GM18519 (cell line): ENCODE measurements at regions not wholly inside any gene's neighbourhood (a gene's known extent, or its start where the extent isn't known, plus 50 kb on each side); places are given as distances from the start of the nearest gene placed in this dataset.

Experiments used
- ATAC-seq: cut with Tn5 transposase; IDR thresholded peaks from one replicate; pipeline ENCODE4 v1.9.1; 2021; ENCODE audit warnings: mild to moderate bottlenecking, moderate library complexity; ENCODE audit not compliant: unreplicated experiment, low FRiP score

DNA sequence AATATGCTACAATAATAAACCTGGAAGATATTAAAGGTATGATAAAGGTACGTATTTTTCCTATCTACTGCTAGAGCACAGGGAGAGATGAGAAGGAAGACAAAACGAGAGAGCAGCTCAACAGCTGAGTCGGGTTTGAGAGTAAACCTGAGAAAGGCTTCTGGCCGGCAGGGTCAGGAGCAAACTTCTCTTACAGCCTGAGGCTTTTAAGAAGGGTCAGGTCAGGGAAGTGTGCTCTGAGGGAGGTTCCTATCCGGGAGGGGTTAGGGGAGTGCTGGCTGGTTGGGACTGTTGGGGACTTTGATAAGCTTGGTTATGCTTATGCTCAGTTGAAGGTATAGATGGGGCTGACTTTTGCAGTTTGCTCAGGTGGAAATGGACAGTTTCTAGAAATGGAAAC is 77.7 kb upstream of the PRR20A start:
- no peak for ATAC-seq

DNA sequence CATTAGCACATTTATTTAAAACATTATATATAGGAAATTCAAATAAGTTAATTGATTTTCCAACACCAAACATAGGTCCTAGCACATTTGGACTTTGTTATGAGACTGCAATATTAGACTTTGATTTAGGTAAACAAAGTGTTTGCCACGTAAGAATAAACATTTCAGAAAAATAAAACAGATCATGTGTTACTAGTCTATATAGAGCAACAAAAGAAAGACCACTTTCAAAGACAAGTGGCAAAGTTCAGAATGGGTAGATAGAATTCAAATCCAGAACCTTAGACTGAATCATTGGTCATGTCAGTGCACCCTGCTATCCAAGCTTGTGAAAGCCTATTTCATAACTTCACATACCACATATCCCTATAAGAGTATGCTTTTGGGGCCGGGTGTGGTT is 66.7 kb upstream of the PRR20A start:
- no peak for ATAC-seq

DNA sequence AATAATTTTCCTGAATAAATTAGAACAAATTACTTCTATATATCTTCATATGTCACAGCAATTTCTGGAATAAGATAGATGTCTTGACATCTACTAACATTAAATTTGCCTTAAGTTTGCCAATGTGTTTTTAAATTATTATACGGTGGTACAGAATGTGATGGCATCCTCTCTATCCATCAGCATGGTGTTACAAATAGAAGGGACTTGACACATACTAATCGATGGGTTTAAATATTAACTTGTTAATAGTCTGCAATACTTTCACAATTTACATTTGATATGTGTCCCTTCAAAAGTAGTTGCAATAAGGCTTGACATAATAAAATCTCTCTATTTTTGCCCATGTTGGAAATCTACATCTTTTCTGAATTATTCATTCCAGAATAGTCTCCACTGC is 65.1 kb upstream of the PRR20A start:
- ATAC-seq: no peak

DNA sequence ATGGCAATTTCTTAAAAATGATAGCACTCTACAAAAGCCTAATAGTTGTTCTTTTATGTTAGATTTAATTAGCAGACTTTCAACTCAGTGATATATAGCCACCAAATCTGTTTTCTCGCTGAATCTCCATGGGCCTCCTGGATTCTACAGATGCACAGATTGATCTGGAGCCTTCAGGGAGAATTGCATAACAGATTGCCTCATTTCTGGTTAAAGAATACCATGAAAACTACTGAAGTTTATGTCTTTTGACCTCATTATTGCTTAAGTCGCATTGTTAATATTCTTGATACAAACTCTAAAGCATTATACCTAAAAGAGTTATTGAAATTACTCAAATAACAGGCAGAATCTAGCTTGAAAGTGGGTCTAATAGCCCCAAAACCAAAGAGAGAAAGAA is 53.7 kb upstream of the PRR20A start:
- no peak for ATAC-seq
